NCI-H1092 treated with DMSO at 0.1 percent for 48 hours (cell line): ENCODE measurements at regions not wholly inside any gene's neighbourhood (a gene's known extent, or its start where the extent isn't known, plus 50 kb on each side); places are given as distances from the start of the nearest gene placed in this dataset.
"Not testable (repeated sequence)": the region's sequence is repeated elsewhere in the genome, so short reads cannot be mapped to it uniquely, and the experiment has no call there.

Experiments used
- DNase-seq: peaks from one replicate; lab custom pipeline; 2025; lab: John Stamatoyannopoulos, UW

DNA sequence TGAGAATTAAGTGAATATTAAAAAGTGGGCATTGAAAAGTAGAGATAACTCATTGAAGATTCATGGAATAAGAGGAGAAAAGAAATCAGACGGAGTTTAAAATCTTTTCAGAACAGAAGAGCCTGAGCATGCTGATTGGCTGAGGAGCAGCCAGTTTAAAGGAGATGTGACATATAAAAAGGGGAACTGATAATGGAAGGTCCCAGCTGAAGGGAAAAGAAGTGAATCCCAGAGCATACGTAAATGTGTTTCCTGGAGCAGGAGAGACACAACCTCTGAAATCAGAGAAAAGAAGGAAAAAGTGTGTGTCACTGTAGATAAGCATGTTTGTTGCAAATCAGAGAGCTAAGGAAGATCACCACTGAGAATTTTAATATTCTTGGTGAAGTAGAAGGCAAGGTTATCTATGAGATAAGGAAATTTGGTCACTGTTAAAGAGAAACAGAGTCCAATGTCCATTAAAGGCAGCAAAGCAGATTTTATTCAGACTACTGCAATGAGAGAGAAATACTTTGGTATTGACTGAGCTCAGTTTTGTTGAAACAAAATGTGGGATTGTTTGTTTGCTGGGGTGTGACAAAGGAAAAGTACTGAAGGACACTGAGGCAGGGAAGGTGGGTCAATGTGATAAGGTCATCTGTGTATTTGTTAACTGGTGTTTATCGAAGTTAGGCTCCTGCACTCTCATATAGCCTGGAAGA, 84.6 kb upstream of the WDR72 start:
- no peak for DNase-seq

DNA sequence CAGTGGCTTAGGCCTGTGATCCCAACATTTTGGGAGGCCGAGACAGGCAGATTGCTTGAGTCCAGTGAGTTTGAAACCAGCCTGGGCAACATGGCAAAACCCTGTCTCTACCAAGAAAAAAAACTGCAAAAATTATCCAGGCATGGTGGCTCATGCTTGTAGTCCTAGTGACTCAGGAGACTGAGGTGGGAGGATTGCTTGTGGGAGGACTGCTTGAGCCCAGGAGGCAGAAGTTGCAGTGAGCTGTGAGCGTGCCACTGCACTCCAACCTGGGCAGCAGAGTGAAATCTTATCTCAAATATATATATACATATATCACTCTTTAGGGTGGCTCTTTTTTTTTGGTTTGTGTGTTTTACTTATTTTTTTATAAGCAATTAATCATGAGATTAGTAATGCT, 83.7 kb upstream of the WDR72 start:
- no peak for DNase-seq

DNA sequence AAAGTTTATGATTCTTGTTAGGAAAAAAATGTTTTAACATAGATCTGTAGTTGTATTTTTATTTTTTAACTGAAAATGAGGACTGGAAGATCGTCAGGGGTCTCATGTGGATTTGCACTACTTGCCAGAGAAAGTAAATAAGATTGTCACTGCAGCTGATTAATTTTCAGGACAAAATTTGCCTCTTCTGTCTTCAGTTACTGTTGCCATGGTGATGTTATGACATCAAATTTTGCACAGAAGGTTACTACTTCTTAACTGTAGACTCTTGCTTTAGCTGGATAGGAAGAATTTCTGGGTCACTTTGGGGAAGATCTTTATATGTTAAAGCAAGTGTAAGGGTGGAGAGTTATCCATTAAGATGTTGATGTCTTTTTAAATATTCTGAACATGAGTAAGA, 82.2 kb upstream of the WDR72 start:
- no peak for DNase-seq

DNA sequence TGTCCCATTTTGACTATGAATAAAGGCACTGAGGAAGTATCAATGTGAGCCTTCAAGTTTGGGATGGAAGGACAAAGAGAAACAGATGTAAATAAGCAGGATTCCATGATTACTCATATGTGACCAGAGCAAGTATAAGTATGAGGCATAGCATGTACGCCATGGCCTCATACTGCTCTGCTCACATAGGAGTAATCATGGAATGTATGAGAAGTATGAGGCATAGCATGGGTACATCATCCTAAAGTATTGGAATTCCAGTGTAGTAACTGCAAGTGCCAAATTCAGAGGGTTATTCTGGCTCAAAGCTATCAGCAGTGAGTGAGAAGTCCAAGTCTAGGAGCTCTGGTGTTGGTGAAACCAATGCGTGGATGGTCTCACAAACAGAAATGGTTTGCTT, 81.2 kb upstream of the WDR72 start:
- no peak for DNase-seq

DNA sequence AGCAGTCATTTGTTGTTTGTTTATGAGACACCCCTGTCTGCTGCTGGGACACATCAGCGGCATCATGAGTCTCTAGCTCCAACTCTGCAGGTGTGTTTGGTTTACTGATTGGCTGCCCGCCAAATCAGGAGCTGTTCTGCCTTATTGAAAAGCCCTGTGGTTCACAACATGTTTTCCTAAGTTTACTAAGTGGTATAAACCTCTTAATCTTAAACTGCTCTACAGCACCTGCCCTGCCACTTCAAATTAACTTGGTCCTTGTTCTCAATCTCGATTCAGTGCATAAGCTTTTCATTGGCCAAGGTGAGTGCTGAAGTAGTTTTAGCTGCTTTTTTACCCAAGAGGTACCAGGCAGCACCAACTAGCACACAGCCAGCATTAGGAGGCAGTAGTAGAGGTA, 77.8 kb upstream of the WDR72 start:
- peak; percentile 80 for DNase-seq

DNA sequence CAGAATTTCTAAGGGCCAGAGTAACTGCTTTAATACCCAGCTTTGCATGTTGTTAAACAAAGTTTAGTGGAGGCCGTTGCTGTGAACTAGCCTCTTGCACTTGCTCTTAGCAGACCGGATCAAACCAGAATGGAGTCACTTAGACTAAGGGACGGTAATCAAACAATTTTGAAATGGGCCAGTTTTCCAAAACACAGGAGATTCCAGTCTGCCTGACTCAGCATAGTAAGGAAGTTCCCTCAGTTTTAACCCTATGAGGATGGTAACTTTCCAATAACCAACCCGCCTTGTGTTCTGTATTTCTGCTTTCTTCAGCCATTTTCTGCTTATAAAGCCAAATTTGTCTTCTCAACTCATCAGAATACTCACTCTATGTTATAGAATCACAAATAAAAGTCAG, 77.2 kb upstream of the WDR72 start:
- no peak for DNase-seq

DNA sequence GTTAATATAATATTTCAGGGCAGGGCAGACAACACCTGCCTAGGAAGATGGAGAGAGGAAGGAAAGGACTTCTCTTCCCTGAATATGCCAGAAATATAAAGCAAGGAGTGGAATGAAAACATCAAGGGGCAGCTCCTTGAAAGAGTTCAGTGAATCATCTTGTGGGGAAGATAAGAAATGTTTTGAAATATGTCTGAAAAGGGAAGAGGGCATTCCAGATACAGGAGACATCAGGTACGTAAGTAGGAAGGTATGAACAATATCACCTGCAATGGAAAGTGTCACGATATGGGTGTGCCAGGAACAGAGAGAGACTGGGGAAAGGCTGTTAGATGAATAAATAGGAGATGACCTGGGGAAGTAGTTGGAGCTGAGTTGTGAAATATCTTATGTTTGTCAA, 75.8 kb upstream of the WDR72 start:
- DNase-seq: no peak

DNA sequence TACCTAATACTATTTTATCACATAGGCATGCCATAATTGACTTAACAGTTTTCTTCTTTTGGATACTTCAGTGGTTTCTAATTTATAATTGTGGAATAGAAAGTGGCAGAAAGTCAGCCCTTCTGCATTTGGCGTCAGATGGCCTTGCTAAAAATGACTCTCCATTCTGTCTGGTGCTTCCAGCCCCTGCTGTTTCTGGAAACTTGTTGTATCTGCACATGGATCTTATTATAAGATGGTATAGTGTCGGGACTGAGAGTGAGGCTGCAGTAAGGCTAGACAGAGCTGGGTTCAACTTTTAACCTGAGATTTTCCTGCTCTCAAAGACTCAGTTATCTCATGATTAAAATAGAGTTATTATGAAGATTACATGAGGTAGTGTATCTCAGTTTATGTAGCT, 74.8 kb upstream of the WDR72 start:
- peak; percentile 14 for DNase-seq

DNA sequence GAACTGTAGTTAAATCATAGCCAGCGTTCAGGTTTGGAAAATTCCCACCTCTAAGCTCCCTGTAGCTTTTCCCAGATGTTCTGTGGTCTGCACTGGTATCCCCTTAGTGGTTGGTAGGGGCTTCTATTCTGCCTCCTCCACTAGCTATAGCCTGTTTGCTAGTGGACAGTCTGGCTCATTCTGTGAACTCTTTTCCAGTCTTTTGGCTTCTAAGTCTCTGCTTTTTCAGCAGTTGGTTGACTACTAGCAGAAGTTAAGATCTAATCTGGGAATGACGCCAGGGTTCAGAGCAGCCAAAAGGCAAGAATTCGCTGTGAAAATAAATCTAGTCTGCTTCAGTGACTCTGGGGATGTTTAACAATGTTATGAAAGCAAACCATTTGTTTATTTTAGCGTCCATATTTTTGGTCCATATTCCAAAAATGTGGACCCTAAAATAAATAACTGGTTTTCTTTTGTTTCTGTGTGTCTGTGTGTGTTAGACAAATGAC, 73.7 kb upstream of the WDR72 start:
- peak; percentile 68 for DNase-seq

DNA sequence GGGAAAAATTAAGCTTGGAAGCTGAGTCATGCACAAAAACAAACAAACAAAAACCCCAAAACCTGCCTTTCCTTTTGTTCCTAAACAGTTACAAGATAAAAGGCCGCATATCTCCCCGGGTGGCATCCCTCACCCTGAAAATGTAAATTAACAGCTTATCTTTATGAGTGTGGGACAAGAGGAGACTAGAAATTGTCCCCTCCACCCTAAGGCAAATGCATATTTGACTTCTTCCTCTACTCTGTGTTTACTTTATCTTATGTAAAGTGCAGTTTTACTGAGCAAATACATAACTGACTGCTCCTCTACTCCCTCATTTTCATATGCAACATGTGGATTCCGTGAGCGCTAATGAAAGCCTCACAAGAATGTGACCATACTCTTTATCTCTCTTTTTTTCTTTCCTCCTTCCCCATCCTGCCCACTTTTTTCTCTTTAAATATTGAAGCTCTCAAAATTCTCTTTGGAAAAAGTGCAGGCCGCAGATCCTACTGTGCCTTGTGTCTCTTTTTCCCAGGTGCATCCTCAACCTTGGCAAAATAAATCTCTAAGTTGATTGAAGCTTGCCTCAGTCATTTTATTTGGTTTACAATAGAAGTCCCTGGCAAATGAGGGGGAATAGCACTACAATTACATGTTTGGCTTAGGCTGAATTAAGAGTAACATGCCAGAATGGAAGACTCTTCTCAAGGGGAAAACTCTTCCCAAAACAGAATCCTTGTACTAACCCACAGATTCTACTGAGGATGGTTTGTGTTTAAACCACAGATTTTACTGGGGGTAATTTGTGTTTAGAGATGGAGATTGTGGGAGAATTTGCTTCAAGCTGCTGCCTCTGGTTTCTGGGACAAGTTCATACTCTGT, 72.7 kb upstream of the WDR72 start:
- DNase-seq: peak; percentile 5

DNA sequence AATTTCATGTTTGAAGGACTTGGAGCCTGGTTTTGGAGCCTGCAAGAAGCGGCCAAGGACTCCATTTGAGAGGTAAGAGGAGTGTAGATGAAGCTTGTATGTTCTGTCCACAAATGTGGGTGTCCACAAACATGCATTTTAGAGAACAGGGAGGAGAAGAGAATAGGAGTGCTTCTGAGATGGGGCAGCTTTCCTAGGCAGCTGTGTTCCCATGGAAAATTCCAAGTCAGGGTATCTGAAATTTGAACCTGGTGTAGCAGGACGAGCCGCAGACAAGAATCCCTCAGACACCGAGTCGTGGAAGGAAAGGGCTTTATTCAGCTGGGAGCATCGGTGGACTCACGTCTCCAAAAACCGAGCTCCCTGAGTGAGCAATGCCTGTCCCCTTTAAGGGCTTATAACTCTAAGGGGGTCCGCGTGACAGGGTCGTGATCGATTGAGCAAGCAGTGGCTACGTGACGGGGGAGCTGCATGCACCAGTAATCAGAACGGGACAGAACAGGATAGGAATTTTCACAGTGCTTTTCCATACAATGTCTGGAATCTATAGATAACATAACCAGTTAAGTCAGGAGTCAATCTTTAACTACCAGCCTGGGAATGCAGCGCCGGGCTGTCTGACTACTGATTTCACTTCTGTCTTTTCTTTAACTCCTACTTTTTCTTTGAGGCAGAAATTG, 71.4 kb upstream of the WDR72 start:
- DNase-seq: no peak

DNA sequence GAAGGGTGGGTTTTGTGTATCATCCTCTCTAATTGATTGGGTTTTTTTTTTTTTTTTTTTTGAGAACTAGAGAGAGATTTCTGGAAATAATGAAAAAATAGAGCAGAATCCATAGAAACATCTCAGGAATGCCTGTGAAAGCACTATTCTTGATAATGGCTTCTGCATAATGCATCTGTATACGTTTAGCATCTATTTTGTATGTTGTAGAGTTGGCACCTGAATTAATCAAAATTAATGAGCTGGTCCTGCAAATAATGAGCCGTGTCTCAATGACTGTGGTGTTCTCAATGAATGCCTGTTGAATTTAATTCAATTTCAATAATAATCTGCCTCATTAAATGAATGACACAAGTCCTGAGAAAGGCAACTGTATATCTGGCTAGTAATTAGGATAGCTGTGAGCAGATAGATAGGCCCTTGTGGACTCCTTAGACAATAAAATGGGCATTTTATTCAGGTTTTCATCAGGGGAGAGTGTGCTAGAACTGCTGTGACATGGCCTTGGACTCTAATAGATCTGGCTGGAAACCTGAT, 70.5 kb upstream of the WDR72 start:
- DNase-seq: no peak

DNA sequence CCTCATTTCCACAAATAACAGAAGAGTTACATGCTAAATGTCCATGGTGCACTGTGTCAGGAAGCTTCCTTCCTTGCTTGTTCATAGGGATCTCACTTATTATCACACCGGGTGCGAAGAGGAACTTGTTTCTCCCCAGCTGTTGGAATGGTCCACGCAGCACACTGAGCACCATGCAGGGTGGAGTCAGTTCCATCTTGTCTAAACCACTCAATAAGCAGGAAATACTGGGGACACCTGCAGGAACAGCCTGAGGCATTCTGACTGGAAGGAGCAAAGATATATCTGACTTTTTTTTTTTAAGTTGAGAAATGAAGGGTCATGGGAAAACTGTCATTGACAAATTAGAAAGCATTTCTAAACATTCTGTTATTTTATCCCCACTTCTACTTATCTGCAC, 70.0 kb upstream of the WDR72 start:
- DNase-seq: no peak

DNA sequence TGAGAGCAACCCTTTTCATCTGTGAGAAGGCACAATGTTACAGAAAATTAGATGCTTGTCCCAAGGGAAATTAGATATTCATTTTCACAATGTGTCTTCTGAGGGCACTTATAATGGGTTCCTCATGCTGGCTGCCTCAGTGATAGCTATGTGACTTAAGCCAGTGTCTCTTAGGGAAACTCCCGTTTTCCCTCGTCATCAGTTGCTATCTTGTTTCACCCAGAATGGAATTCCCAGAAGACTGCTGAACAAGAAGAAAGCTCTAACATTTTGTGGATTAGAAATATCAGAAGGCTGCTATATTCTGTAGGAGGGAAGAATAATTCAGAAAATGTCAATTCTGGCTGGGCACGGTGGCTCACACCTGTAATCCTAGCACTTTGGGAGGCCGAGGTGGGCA, 67.9 kb upstream of the WDR72 start:
- no peak for DNase-seq

DNA sequence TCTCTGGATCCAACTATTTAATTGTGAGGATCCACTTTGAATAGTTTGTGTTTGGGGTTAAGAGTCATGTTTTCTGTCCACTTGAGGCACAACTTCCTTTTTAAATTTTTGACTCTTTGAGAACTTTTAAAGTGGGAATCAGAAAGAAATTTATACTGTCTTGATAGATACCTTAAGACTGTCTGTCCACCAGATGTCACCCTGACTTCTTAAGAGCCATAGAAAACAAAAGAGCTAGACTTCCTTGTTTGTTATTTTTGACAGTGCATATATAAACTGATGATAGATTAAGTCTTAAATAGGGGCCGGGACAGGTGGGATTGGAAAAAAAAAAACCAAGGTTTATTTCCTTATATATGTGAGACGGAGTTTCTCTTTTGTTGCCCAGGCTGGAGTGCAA, 52.1 kb upstream of the WDR72 start:
- DNase-seq: peak; percentile 29

DNA sequence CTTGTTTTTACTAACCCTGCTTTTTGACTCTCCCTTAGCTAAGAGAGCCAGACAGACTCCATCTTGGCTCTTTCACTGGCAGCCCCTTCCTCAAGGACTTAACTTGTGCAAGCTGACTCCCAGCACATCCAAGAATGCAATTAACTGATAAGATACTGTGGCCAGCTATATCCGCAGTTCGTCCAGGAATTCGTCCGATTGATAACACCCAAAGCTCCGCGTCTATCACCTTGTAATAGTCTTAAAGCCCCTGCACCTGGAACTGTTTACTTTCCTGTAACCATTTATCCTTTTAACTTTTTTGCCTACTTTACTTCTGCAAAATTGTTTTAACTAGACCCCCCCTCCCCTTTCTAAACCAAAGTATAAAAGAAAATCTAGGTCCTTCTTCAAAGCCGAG, 50.8 kb upstream of the WDR72 start:
- not testable (repeated sequence) for DNase-seq
